HepG2 (cell line): ENCODE measurements at regions not wholly inside any gene's neighbourhood (a gene's known extent, or its start where the extent isn't known, plus 50 kb on each side); places are given as distances from the start of the nearest gene placed in this dataset.

Source experiments
- BRF2 ChIP-seq: sonication (generic); formaldehyde crosslinking; IDR thresholded peaks from 2 replicates; pipeline ENCODE4 v1.8.1; 2022; ENCODE audit warnings: mild to moderate bottlenecking, missing genetic modification reagents
- ELF4 ChIP-seq: sonication (generic); formaldehyde crosslinking; IDR thresholded peaks from 2 replicates; pipeline ENCODE4 v1.5.0; 2020; ENCODE audit warnings: missing genetic modification reagents, mild to moderate bottlenecking, moderate library complexity, borderline replicate concordance
- ETV6 ChIP-seq: sonication (generic); formaldehyde crosslinking; conservative IDR thresholded peaks from 2 replicates; pipeline ENCODE4 v1.4.0; 2020; ENCODE audit warnings: missing genetic modification reagents
- JUNB ChIP-seq: sonication (generic); formaldehyde crosslinking; IDR thresholded peaks from 2 replicates; pipeline ENCODE4 v1.8.0; 2022; ENCODE audit warnings: missing genetic modification reagents, mild to moderate bottlenecking, borderline replicate concordance
- JUND ChIP-seq: sonication (generic); formaldehyde crosslinking; IDR thresholded peaks from 2 replicates; pipeline ENCODE4 v1.8.0; 2022; ENCODE audit warnings: mild to moderate bottlenecking, missing genetic modification reagents
- MNT ChIP-seq: fragments of 450-650 bp; IDR thresholded peaks from 2 replicates; pipeline ENCODE4 v1.6.1; 2016
- PATZ1 ChIP-seq: sonication (generic); formaldehyde crosslinking; IDR thresholded peaks from 2 replicates; pipeline ENCODE4 v1.4.0; 2020; ENCODE audit warnings: missing genetic modification reagents
- PAX8 ChIP-seq: sonication (generic); formaldehyde crosslinking; IDR thresholded peaks from 2 replicates; pipeline ENCODE4 v1.8.0; 2022; ENCODE audit warnings: mild to moderate bottlenecking, missing genetic modification reagents, borderline replicate concordance
- RERE ChIP-seq: IDR thresholded peaks from 2 replicates; pipeline ENCODE4 v1.6.1; 2016; ENCODE audit warnings: low read depth, missing genetic modification reagents, missing compliant biosample characterization
- SATB2 ChIP-seq: sonication (generic); formaldehyde crosslinking; IDR thresholded peaks from 2 replicates; pipeline ENCODE4 v1.5.0; 2020; ENCODE audit warnings: missing genetic modification reagents
- SSRP1 ChIP-seq: IDR thresholded peaks from 2 replicates; pipeline ENCODE4 v1.6.1; 2016; ENCODE audit warnings: control low read depth
- TBX3 ChIP-seq: fragments of 450-650 bp; IDR thresholded peaks from 2 replicates; pipeline ENCODE4 v1.6.1; 2017; ENCODE audit warnings: antibody characterized with exemption, mild to moderate bottlenecking, inconsistent platforms, borderline replicate concordance
- THAP7 ChIP-seq: sonication (generic); formaldehyde crosslinking; IDR thresholded peaks from 2 replicates; pipeline ENCODE4 v1.8.1; 2023; ENCODE audit warnings: mild to moderate bottlenecking, missing genetic modification reagents
- ZBTB38 ChIP-seq: sonication (generic); formaldehyde crosslinking; IDR thresholded peaks from 2 replicates; pipeline ENCODE4 v1.5.1; 2020; ENCODE audit warnings: mild to moderate bottlenecking, missing genetic modification reagents
- ZC3H4 ChIP-seq: sonication (generic); formaldehyde crosslinking; IDR thresholded peaks from 2 replicates; pipeline ENCODE4 v1.4.0; 2020; ENCODE audit warnings: missing genetic modification reagents, borderline replicate concordance
- ZFX ChIP-seq: sonication (generic); formaldehyde crosslinking; IDR thresholded peaks from 2 replicates; pipeline ENCODE4 v1.4.0; 2020; ENCODE audit warnings: mild to moderate bottlenecking, low read depth, missing genetic modification reagents, moderate library complexity
- ZNF331 ChIP-seq: sonication (generic); formaldehyde crosslinking; IDR thresholded peaks from 2 replicates; pipeline ENCODE4 v1.4.0; 2020; ENCODE audit warnings: missing genetic modification reagents
- ZNF598 ChIP-seq: sonication (generic); formaldehyde crosslinking; IDR thresholded peaks from 2 replicates; pipeline ENCODE4 v1.5.1; 2020; ENCODE audit warnings: mild to moderate bottlenecking, missing genetic modification reagents, borderline replicate concordance

- no peak for TF ChIP-seq SSRP1
- TF ChIP-seq ELF4 (CRISPR knock-in tag), result no peak
- TF ChIP-seq MNT, result peak; percentile 21
- TF ChIP-seq ZNF598 (CRISPR knock-in tag), result no peak
- no peak for TF ChIP-seq ETV6 (CRISPR knock-in tag)
- 0 out of 2 replicates have a peak, but pooled peaks have one; percentile 22 for TF ChIP-seq JUNB (CRISPR knock-in tag)
- TF ChIP-seq TBX3, result no peak
- TF ChIP-seq ZNF331 (CRISPR knock-in tag), result no peak
- TF ChIP-seq PAX8 (CRISPR knock-in tag), result no peak
- no peak for TF ChIP-seq SATB2 (CRISPR knock-in tag)
- no peak for TF ChIP-seq ZBTB38 (CRISPR knock-in tag)
- no peak for TF ChIP-seq ZC3H4 (CRISPR knock-in tag)
- TF ChIP-seq PATZ1 (CRISPR knock-in tag), result no peak
- TF ChIP-seq RERE, result no peak
- peak; percentile 37; the same call in 1 of the 2 replicates for TF ChIP-seq ZFX (CRISPR knock-in tag)
- TF ChIP-seq BRF2 (CRISPR knock-in tag), result no peak
- TF ChIP-seq THAP7 (CRISPR knock-in tag), result no peak
- no peak for TF ChIP-seq JUND (CRISPR knock-in tag)
These were observed 185.8 kb upstream of the ARL4C start (continued) for GRCh38 chr2:234682492-234683228.
